ENCODE measurements at regions not wholly inside any gene's neighbourhood (a gene's known extent, or its start where the extent isn't known, plus 50 kb on each side); places are given as distances from the start of the nearest gene placed in this dataset.

- Mint-ChIP-seq H3K4me3 (ENCODE audit: low read depth, unreplicated experiment) (no peak overlapping the region), H3K27me3 (ENCODE audit: unreplicated experiment) (peaks cover 84% of the 10 kb centered on the region), H3K9me3 (ENCODE audit: low read depth, unreplicated experiment) (no peaks in the 10 kb centered on the region), H3K4me1 (ENCODE audit: low read depth, unreplicated experiment) (no peaks in the 10 kb centered on the region), H3K36me3 (ENCODE audit: insufficient read depth, unreplicated experiment) (no peaks in the 10 kb centered on the region), H3K27ac (ENCODE audit: unreplicated experiment) (no peak overlapping the region)
- DNase-seq: no peak
- intact Hi-C loops (cut with micrococcal nuclease; ENCODE audit: unreplicated experiment): no loop called here
- no peak for TF ChIP-seq CTCF (IDR thresholded peaks at IDR 0.05; ENCODE audit: unreplicated experiment)
- CTCF ChIA-PET: no interaction called here
- BruUV-seq (replicated peaks): no TSS peak
Observed at GRCh38 chr5:128766406-128766805, 198.9 kb upstream of the SLC27A6 start.

GRCh38 chr5:128770907-128771306 is 194.4 kb upstream of the SLC27A6 start:
- CTCF ChIA-PET: no interaction called here
- no peak overlapping the region for H3K27ac Mint-ChIP-seq (ENCODE audit: unreplicated experiment)
- TF ChIP-seq CTCF (IDR thresholded peaks at IDR 0.05; ENCODE audit: unreplicated experiment): no peak
- no peak for DNase-seq
- H3K9me3 Mint-ChIP-seq (ENCODE audit: low read depth, unreplicated experiment): no peaks in the 10 kb centered on the region
- no peak overlapping the region for H3K4me3 Mint-ChIP-seq (ENCODE audit: low read depth, unreplicated experiment)
- intact Hi-C loops (cut with micrococcal nuclease; ENCODE audit: unreplicated experiment): loop anchor here (5.0 kb wide), 1 partner anchor 99 kb away; no protein-coding TSS in a partner anchor
- BruUV-seq (replicated peaks): no TSS peak
- no peaks in the 10 kb centered on the region for H3K4me1 Mint-ChIP-seq (ENCODE audit: low read depth, unreplicated experiment)
- H3K36me3 Mint-ChIP-seq (ENCODE audit: insufficient read depth, unreplicated experiment): no peaks in the 10 kb centered on the region
- peaks cover 95% of the 10 kb centered on the region for H3K27me3 Mint-ChIP-seq (ENCODE audit: unreplicated experiment)

GRCh38 chr5:128772356-128772755 is 192.9 kb upstream of the SLC27A6 start:
- H3K36me3 Mint-ChIP-seq (ENCODE audit: insufficient read depth, unreplicated experiment): no peaks in the 10 kb centered on the region
- TF ChIP-seq CTCF (IDR thresholded peaks at IDR 0.05; ENCODE audit: unreplicated experiment): no peak
- no peak overlapping the region for H3K4me3 Mint-ChIP-seq (ENCODE audit: low read depth, unreplicated experiment)
- CTCF ChIA-PET: no interaction called here
- no TSS peak for BruUV-seq (replicated peaks)
- no peak overlapping the region for H3K27ac Mint-ChIP-seq (ENCODE audit: unreplicated experiment)
- peaks cover 100% of the 10 kb centered on the region for H3K27me3 Mint-ChIP-seq (ENCODE audit: unreplicated experiment)
- H3K9me3 Mint-ChIP-seq (ENCODE audit: low read depth, unreplicated experiment): no peaks in the 10 kb centered on the region
- intact Hi-C loops (cut with micrococcal nuclease; ENCODE audit: unreplicated experiment): loop anchor here (5.0 kb wide), 1 partner anchor 100 kb away; no protein-coding TSS in a partner anchor
- no peaks in the 10 kb centered on the region for H3K4me1 Mint-ChIP-seq (ENCODE audit: low read depth, unreplicated experiment)
- DNase-seq: no peak

- DNase-seq: no peak
- no peak for TF ChIP-seq CTCF (IDR thresholded peaks at IDR 0.05; ENCODE audit: unreplicated experiment)
- Mint-ChIP-seq H3K9me3 (ENCODE audit: low read depth, unreplicated experiment) (no peaks in the 10 kb centered on the region), H3K4me1 (ENCODE audit: low read depth, unreplicated experiment) (no peaks in the 10 kb centered on the region), H3K27ac (ENCODE audit: unreplicated experiment) (no peak overlapping the region), H3K36me3 (ENCODE audit: insufficient read depth, unreplicated experiment) (no peaks in the 10 kb centered on the region), H3K4me3 (ENCODE audit: low read depth, unreplicated experiment) (no peak overlapping the region), H3K27me3 (ENCODE audit: unreplicated experiment) (peaks cover 100% of the 10 kb centered on the region)
- CTCF ChIA-PET: no interaction called here
- intact Hi-C loops (cut with micrococcal nuclease; ENCODE audit: unreplicated experiment): loop anchor here (5.0 kb wide), 1 partner anchor 101 kb away; no protein-coding TSS in a partner anchor
- BruUV-seq (replicated peaks): no TSS peak
Observed at GRCh38 chr5:128773378-128773777, 191.9 kb upstream of the SLC27A6 start.

All from Calu3 (cell line).